ENCODE measurements at regions not wholly inside any gene's neighbourhood (a gene's known extent, or its start where the extent isn't known, plus 50 kb on each side); places are given as distances from the start of the nearest gene placed in this dataset.

DNA sequence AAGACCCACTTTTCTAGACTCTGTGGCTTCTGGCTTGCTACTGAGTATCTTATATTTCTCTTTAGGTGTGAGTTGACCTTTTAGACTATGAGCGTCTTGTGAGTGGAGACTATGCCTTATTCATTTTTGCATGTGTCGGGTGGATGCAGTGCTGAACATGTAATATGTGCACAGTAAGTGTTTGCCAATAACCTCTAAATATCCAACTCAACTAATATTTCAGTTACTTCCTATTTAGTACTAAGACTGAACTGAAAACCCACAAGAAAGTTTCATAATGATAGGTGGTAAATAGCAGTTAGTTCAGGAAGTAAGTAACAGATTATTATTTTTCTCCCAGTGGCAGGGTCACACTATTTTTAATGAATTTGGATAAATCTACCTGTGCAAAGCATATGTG lies 269.3 kb downstream of the KCNRG start:
- TF ChIP-seq CTCF (IDR thresholded peaks at IDR 0.05) (no peak), POLR2A (IDR thresholded peaks at IDR 0.05) (no peak)

All from prostate gland (tissue), 2 donors.